ENCODE measurements at regions not wholly inside any gene's neighbourhood (a gene's known extent, or its start where the extent isn't known, plus 50 kb on each side); places are given as distances from the start of the nearest gene placed in this dataset.

- TF ChIP-seq CTCF (IDR thresholded peaks at IDR 0.05; ENCODE audit: insufficient read depth, low read length, poor library complexity, severe bottlenecking) (no peak), EZH2phosphoT487 (conservative IDR thresholded peaks at IDR 0.05; ENCODE audit: low read length) (no peak)
- Histone ChIP-seq H3K4me2 (ENCODE audit: low read depth, low read length, poor library complexity, severe bottlenecking) (no peak overlapping the region), H3K9me2 (replicated peaks; ENCODE audit: insufficient read depth, low read length) (no peaks in the 10 kb centered on the region), H3K27me3 (ENCODE audit: low read length) (no peaks in the 10 kb centered on the region), H3K36me3 (ENCODE audit: low read length) (no peaks in the 10 kb centered on the region), H4K20me1 (ENCODE audit: low read depth, low read length) (no peaks in the 10 kb centered on the region), H3K9ac (ENCODE audit: low read length) (no peak overlapping the region), H3K79me2 (ENCODE audit: insufficient read depth, low read length) (no peaks in the 10 kb centered on the region), H2AFZ (ENCODE audit: low read depth, low read length, severe bottlenecking) (no peak overlapping the region), H3K27ac (ENCODE audit: low read depth, low read length) (no peak overlapping the region), H3F3A (ENCODE audit: insufficient read depth) (no peaks in the 10 kb centered on the region), H3K4me3 (ENCODE audit: insufficient read depth, low read length, poor library complexity, severe bottlenecking) (no peak overlapping the region), H3K9me3 (ENCODE audit: insufficient read depth, low read length) (no peaks in the 10 kb centered on the region)
Measured at GRCh38 chr7:117929237-117929636, 56.0 kb upstream of the CTTNBP2 start.

DNA sequence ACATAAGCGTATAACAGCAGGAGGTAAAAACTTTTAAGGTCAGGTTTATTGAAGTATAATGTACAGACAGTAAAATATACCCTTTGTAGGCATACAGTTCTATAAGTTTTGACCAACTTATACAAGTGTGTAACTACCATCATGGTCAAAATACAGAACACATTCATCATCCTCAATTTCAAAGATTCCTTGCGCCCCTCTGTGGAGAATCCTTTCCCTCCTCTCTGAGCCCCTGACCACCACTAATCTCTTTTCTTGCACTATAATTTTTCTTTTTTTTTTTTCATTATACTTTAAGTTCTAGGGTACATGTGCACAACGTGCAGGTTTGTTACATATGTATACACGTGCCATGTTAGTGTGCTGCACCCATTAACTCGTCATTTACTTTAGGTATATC lies 58.1 kb upstream of the CTTNBP2 start:
- no peaks in the 10 kb centered on the region for H3K36me3 ChIP-seq (ENCODE audit: low read length)
- no peaks in the 10 kb centered on the region for H3K79me2 ChIP-seq (ENCODE audit: insufficient read depth, low read length)
- H3K9ac ChIP-seq (ENCODE audit: low read length) = no peak overlapping the region
- H3K9me2 ChIP-seq (replicated peaks; ENCODE audit: insufficient read depth, low read length) = no peaks in the 10 kb centered on the region
- no peaks in the 10 kb centered on the region for H4K20me1 ChIP-seq (ENCODE audit: low read depth, low read length)
- no peak overlapping the region for H3K4me3 ChIP-seq (ENCODE audit: insufficient read depth, low read length, poor library complexity, severe bottlenecking)
- H3F3A ChIP-seq (ENCODE audit: insufficient read depth) = no peaks in the 10 kb centered on the region
- H3K9me3 ChIP-seq (ENCODE audit: insufficient read depth, low read length) = no peaks in the 10 kb centered on the region
- H3K27me3 ChIP-seq (ENCODE audit: low read length) = no peaks in the 10 kb centered on the region
- no peak overlapping the region for H3K4me2 ChIP-seq (ENCODE audit: low read depth, low read length, poor library complexity, severe bottlenecking)
- TF ChIP-seq CTCF (IDR thresholded peaks at IDR 0.05; ENCODE audit: insufficient read depth, low read length, poor library complexity, severe bottlenecking) (no peak), EZH2phosphoT487 (conservative IDR thresholded peaks at IDR 0.05; ENCODE audit: low read length) (no peak)
- H3K27ac ChIP-seq (ENCODE audit: low read depth, low read length) = no peak overlapping the region
- no peak overlapping the region for H2AFZ ChIP-seq (ENCODE audit: low read depth, low read length, severe bottlenecking)

DNA sequence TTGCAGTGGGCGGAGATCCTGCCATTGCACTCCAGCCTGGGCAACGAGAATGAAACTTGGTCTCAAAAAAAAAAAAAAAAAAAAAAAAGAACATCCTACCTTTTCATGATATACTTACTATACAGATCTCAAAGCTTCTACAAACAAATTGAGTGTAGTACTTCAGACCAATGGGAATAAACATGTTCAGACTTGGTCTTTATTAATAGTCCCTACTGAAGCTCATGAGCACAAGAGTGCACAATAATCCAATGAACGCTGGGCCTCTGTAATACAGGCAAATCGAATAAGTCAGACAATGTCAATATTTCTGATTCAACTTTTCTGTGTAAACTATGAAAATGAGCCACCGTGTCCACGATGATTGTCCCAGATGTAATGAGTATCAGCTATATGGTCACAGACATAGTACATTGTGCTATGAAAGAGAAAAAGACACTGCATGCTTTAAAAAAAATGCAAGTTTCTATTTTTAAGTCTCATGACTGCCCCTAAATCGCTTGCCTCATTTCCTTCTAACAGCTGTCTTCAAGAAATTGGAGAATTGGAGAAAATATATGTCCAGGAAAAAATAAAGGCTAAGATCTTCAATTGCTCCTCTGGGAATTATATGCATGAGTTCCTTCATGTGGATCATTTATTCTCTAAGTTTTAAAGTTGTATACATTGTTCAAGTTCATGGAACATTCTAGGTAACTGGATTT lies 64.0 kb upstream of the CTTNBP2 start:
- H3K27ac ChIP-seq (ENCODE audit: low read depth, low read length) = no peak overlapping the region
- H3F3A ChIP-seq (ENCODE audit: insufficient read depth) = no peaks in the 10 kb centered on the region
- no peak overlapping the region for H3K4me2 ChIP-seq (ENCODE audit: low read depth, low read length, poor library complexity, severe bottlenecking)
- no peaks in the 10 kb centered on the region for H3K9me3 ChIP-seq (ENCODE audit: insufficient read depth, low read length)
- no peaks in the 10 kb centered on the region for H3K27me3 ChIP-seq (ENCODE audit: low read length)
- H4K20me1 ChIP-seq (ENCODE audit: low read depth, low read length) = no peaks in the 10 kb centered on the region
- no peak overlapping the region for H3K9ac ChIP-seq (ENCODE audit: low read length)
- H3K36me3 ChIP-seq (ENCODE audit: low read length) = no peaks in the 10 kb centered on the region
- H3K4me3 ChIP-seq (ENCODE audit: insufficient read depth, low read length, poor library complexity, severe bottlenecking) = no peak overlapping the region
- no peaks in the 10 kb centered on the region for H3K79me2 ChIP-seq (ENCODE audit: insufficient read depth, low read length)
- TF ChIP-seq EZH2phosphoT487 (conservative IDR thresholded peaks at IDR 0.05; ENCODE audit: low read length) = no peak
- no peak for TF ChIP-seq CTCF (IDR thresholded peaks at IDR 0.05; ENCODE audit: insufficient read depth, low read length, poor library complexity, severe bottlenecking)
- H2AFZ ChIP-seq (ENCODE audit: low read depth, low read length, severe bottlenecking) = no peak overlapping the region
- H3K9me2 ChIP-seq (replicated peaks; ENCODE audit: insufficient read depth, low read length) = no peaks in the 10 kb centered on the region
